Tibial artery (tissue), 4 donors: ENCODE measurements at regions not wholly inside any gene's neighbourhood (a gene's known extent, or its start where the extent isn't known, plus 50 kb on each side); places are given as distances from the start of the nearest gene placed in this dataset.

Experiments
- DNase-seq, 2 donors: peaks; one replicate each; pipeline ENCODE4 v3.0.0-alpha.2; 2019
- H3K27ac ChIP-seq, 2 donors: fragments of 200-600 bp; sonication (generic) in 1 of 2; 1 replicate in 1 of 2; 2 replicates in 1 of 2; pipeline ENCODE4 v1.5.1; 2018 to 2019; ENCODE audit warnings: mild to moderate bottlenecking in 1 of 2
- H3K27me3 ChIP-seq, 2 donors: fragments of 200-600 bp; sonication (generic) in 1 of 2; one replicate each; pipeline versions ENCODE4 v1.5.1 to v1.6.0; 2016 to 2019
- H3K36me3 ChIP-seq, 3 donors: fragments of 200-600 bp; sonication (generic) in 2 of 3; one replicate each; pipeline ENCODE4 v1.5.1; 2016 to 2019; ENCODE audit warnings: mild to moderate bottlenecking in 2 of 3
- H3K4me1 ChIP-seq, 4 donors: fragments of 200-600 bp; sonication (generic) in 2 of 4; 1 replicate in 3 of 4; 2 replicates in 1 of 4; pipeline ENCODE4 v1.5.1; 2016 to 2019
- H3K4me3 ChIP-seq, 2 donors: fragments of 200-600 bp; sonication (generic) in 1 of 2; 1 replicate in 1 of 2; 2 replicates in 1 of 2; pipeline ENCODE4 v1.5.1; 2018 to 2019; ENCODE audit warnings: mild to moderate bottlenecking in 2 of 2
- H3K9me3 ChIP-seq, 3 donors: fragments of 200-600 bp; sonication (generic) in 1 of 3; one replicate each; pipeline ENCODE4 v1.5.1; 2016 to 2019
- intact Hi-C: fragments of 100-400 bp; cut with DNase I; formaldehyde crosslinking; loops from one replicate; pipeline ENCODE4 v1.15.0; 2023; ENCODE audit warnings: low total_unique reads
- TF ChIP-seq, protein P1 (sequence below), 2 experiments: fragments of 200-600 bp in 1 of 2; fragments of 450-650 bp in 1 of 2; IDR thresholded peaks; one replicate each; pipeline ENCODE4 v1.5.1; 2017 to 2019; ENCODE audit warnings: antibody characterized with exemption in 2 of 2, mild to moderate bottlenecking in 1 of 2, moderate library complexity in 1 of 2

DNA sequence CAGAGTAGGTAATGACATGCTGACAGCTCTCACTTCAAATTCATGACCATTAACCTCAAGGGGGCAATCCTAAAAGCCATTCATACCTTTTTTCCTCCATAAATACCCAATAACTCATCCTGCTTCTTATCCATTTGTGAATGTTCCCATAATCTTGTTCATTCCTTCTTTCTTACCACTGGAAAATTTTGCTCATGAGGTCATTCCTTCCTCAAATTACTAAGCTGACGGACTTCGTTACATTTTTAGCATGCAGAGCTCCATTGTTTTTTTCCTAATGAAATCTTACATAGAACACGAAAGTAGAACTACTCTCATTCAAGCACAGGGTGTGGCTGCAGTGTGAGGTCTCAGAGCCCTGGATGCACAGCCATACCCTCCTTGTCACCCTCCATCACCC, 276.5 kb upstream of the DPYD start:
- no peaks in the 10 kb centered on the region for H3K36me3 ChIP-seq
- intact Hi-C loops, result no loop called here
- no peaks in the 10 kb centered on the region for H3K27me3 ChIP-seq
- DNase-seq, result no peak
- no peaks in the 10 kb centered on the region for H3K9me3 ChIP-seq
- TF ChIP-seq, protein P1, sequence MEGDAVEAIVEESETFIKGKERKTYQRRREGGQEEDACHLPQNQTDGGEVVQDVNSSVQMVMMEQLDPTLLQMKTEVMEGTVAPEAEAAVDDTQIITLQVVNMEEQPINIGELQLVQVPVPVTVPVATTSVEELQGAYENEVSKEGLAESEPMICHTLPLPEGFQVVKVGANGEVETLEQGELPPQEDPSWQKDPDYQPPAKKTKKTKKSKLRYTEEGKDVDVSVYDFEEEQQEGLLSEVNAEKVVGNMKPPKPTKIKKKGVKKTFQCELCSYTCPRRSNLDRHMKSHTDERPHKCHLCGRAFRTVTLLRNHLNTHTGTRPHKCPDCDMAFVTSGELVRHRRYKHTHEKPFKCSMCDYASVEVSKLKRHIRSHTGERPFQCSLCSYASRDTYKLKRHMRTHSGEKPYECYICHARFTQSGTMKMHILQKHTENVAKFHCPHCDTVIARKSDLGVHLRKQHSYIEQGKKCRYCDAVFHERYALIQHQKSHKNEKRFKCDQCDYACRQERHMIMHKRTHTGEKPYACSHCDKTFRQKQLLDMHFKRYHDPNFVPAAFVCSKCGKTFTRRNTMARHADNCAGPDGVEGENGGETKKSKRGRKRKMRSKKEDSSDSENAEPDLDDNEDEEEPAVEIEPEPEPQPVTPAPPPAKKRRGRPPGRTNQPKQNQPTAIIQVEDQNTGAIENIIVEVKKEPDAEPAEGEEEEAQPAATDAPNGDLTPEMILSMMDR (IDR thresholded peaks at IDR 0.05), result no peak
- H3K4me1 ChIP-seq, result no peaks in the 10 kb centered on the region
- H3K4me3 ChIP-seq, result no peak overlapping the region
- H3K27ac ChIP-seq, result no peak overlapping the region

DNA sequence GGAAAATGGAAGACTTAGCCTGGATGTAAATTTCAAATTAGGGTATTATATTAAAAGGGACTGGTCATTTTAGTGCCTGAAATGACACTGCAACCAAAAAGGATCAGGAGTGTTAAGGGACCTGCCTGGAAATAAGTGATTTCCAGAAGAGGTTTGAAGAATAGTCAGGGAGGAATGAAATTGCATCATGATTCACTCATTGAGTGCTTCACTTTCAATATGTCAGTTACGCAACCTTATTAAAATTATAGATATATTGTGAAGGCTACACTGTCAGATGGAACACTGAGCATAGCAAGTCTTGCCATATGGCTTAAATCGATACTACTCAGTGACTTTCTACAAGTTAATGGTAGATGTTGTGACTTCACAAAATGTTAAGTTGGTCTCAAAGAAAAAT, 275.2 kb upstream of the DPYD start:
- Histone ChIP-seq H3K36me3 (no peaks in the 10 kb centered on the region), H3K27me3 (no peaks in the 10 kb centered on the region), H3K4me3 (no peak overlapping the region), H3K4me1 (no peaks in the 10 kb centered on the region), H3K27ac (no peak overlapping the region), H3K9me3 (no peaks in the 10 kb centered on the region)
- intact Hi-C loops, result no loop called here
- TF ChIP-seq, protein P1 (IDR thresholded peaks at IDR 0.05), result no peak
- DNase-seq, result no peak

DNA sequence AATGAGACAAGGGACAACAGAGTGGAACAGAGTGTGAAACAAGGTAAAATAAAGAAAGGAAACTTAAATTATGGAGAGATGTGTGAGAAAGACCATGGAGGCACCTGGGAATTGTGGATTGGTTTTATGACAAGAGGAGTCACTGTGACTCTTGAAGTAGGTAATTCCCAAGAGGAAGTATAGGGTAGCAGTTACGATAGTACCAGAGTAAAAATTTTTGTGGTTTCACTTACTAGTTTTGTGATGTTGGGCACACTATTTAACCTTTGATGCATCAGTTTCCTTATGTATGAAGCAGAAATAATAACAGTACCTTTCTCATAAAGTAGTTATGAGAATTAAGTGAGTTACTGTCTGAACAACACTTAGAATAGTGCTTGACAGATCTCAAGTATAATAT, 267.9 kb upstream of the DPYD start:
- Histone ChIP-seq H3K27ac (no peak overlapping the region), H3K4me1 (no peaks in the 10 kb centered on the region), H3K9me3 (no peaks in the 10 kb centered on the region), H3K4me3 (no peak overlapping the region), H3K27me3 (no peaks in the 10 kb centered on the region), H3K36me3 (no peaks in the 10 kb centered on the region)
- TF ChIP-seq, protein P1 (IDR thresholded peaks at IDR 0.05), result no peak
- intact Hi-C loops, result no loop called here
- no peak for DNase-seq

DNA sequence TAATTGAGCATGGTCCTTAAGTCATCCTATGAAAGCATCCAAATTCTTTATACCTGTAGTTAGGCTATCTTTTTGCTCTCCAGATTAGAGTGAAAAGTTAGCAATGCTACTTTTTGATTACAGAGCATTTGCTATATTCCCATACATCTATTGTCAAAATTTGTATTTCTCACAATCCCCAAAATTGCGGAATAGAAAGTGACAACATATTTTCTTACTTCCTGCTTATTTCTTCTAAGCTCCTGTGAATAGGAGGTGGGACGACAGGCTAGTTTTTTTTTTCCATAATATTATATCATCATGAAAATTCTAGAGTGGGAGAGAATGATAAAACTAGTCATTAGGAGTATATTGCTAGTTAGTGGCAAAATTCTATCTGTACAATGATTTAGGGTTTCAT, 264.0 kb upstream of the DPYD start:
- DNase-seq, result no peak
- no peak overlapping the region for H3K27ac ChIP-seq
- intact Hi-C loops, result no loop called here
- TF ChIP-seq, protein P1 (IDR thresholded peaks at IDR 0.05), result no peak
- no peaks in the 10 kb centered on the region for H3K27me3 ChIP-seq
- no peaks in the 10 kb centered on the region for H3K9me3 ChIP-seq
- H3K4me1 ChIP-seq, result no peaks in the 10 kb centered on the region
- no peaks in the 10 kb centered on the region for H3K36me3 ChIP-seq
- no peak overlapping the region for H3K4me3 ChIP-seq

DNA sequence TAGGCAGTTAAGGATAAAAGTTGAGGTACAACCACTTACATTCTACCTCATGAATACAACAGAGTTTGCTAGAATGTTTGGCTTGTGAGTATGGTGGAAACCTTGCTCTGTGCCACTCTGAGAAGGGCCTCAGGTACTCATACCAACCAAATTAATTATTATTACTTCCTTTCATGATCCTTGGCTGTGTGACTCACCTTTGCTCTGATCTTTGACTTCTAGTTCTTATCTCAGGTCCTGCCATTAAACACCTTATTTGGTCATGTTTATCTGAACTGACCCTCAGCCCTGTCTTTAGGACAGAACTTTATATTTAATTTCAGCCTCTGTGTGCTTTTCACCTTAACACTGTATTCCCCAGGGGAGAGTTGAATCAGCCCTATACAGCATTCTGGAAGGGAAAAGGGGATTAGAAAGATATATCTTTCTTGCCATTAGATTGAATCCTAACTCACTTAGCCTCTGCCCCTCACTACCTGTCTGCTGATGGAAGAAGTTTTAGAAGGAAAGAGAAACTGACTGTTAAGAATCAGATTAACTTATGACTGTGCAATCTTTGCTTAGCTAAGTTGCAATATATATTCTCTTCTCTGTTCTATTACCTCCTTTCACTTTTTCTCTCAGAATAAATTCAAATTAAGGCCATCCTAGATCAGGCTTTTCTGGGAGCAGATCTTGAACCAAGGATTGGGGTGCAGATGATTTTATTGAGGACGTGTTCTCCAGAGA, 260.4 kb upstream of the DPYD start:
- no peaks in the 10 kb centered on the region for H3K36me3 ChIP-seq
- intact Hi-C loops, result no loop called here
- TF ChIP-seq, protein P1 (IDR thresholded peaks at IDR 0.05), result no peak

More for the DNA sequence above, 260.4 kb upstream of the DPYD start:
- Histone ChIP-seq H3K4me1 (no peaks in the 10 kb centered on the region), H3K27ac (no peak overlapping the region), H3K9me3 (no peaks in the 10 kb centered on the region), H3K27me3 (no peaks in the 10 kb centered on the region), H3K4me3 (no peak overlapping the region)
- DNase-seq, result no peak
